ENCODE measurements at regions not wholly inside any gene's neighbourhood (a gene's known extent, or its start where the extent isn't known, plus 50 kb on each side); places are given as distances from the start of the nearest gene placed in this dataset.

DNA sequence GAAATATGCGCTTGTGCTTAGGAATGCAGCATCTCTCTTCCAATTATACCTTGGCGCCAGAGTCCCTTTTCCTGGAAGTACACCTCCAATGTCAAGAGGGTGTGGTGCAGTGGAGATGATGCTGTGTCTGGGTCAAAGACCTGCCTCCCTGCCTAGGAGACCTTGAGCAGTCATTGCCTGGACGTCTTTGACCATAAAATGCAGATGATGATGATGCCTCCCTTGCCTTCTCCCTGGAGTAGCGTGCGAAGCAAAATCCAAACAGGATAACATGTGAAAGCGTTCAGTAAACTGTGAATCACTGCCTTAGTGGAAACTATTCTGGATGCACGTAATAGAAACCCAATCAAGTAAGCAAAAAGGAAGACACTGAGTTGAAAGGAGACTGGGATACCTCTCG, 97.4 kb upstream of the ARMC2 start:
- TF ChIP-seq, protein P1, sequence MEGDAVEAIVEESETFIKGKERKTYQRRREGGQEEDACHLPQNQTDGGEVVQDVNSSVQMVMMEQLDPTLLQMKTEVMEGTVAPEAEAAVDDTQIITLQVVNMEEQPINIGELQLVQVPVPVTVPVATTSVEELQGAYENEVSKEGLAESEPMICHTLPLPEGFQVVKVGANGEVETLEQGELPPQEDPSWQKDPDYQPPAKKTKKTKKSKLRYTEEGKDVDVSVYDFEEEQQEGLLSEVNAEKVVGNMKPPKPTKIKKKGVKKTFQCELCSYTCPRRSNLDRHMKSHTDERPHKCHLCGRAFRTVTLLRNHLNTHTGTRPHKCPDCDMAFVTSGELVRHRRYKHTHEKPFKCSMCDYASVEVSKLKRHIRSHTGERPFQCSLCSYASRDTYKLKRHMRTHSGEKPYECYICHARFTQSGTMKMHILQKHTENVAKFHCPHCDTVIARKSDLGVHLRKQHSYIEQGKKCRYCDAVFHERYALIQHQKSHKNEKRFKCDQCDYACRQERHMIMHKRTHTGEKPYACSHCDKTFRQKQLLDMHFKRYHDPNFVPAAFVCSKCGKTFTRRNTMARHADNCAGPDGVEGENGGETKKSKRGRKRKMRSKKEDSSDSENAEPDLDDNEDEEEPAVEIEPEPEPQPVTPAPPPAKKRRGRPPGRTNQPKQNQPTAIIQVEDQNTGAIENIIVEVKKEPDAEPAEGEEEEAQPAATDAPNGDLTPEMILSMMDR (conservative IDR thresholded peaks at IDR 0.05 in 1 of 2, IDR thresholded peaks at IDR 0.05 in 1 of 2; ENCODE audit: low read depth in 1 of 2, low read length in 2 of 2), result no peak
- no peak for TF ChIP-seq EZH2 (IDR thresholded peaks at IDR 0.05; ENCODE audit: low read length, missing control alignments)
